IMR-90 (cell line): ENCODE measurements at regions not wholly inside any gene's neighbourhood (a gene's known extent, or its start where the extent isn't known, plus 50 kb on each side); places are given as distances from the start of the nearest gene placed in this dataset.

Experiments
- ATAC-seq: fragments of 200-7000 bp; cut with Tn5 transposase; 2 replicates; pipeline ENCODE4 v1.9.1; 2020; ENCODE audit warnings: low read depth, mild to moderate bottlenecking, moderate library complexity
- BruUV-seq: library from RNA; stranded (reverse); fragments of 400-500 nt; replicated peaks from 2 replicates; lab custom pipeline; 2021; lab: Mats Ljungman, UMichigan
- CTCF ChIA-PET: fragments of 300-600 bp; formaldehyde crosslinking; extraction: SDS; loops from one replicate; lab custom pipeline; 2021; ENCODE audit warnings: antibody characterized with exemption; lab: Yijun Ruan, JAX
- POLR2A ChIA-PET: fragments of 300-600 bp; sonication (Branson Sonifier 250); formaldehyde crosslinking; loops from one replicate; lab custom pipeline; 2022; ENCODE audit warnings: antibody characterized with exemption; ENCODE audit not compliant: unreplicated experiment; lab: Charles Lee
- DNase-seq: peaks from one replicate; pipeline ENCODE4 v3.0.0; 2013
- H2AFZ ChIP-seq: replicated peaks from 2 replicates; pipeline ENCODE3; 2013; ENCODE audit warnings: low read length, mild to moderate bottlenecking; ENCODE audit not compliant: poor library complexity
- H2AK5ac ChIP-seq: 2 replicates; pipeline ENCODE4 v1.6.1; 2013; ENCODE audit warnings: low read depth, low read length, inconsistent platforms
- H2AK9ac ChIP-seq: replicated peaks from 2 replicates; pipeline ENCODE3; 2013; ENCODE audit warnings: mild to moderate bottlenecking, low read depth, low read length, moderate library complexity; ENCODE audit not compliant: poor library complexity
- H2BK120ac ChIP-seq: 2 replicates; pipeline ENCODE4 v1.6.1; 2013; ENCODE audit warnings: low read depth, low read length, inconsistent platforms
- H2BK15ac ChIP-seq: 3 replicates; pipeline ENCODE4 v1.6.1; 2013; ENCODE audit warnings: low read depth, low read length, inconsistent platforms
- H2BK20ac ChIP-seq: 2 replicates; pipeline ENCODE4 v1.6.1; 2013; ENCODE audit warnings: low read depth, mild to moderate bottlenecking, inconsistent platforms, low read length, moderate library complexity
- H2BK5ac ChIP-seq: 2 replicates; pipeline ENCODE4 v1.6.1; 2013; ENCODE audit warnings: mild to moderate bottlenecking, low read depth, low read length, inconsistent platforms; ENCODE audit not compliant: poor library complexity, severe bottlenecking
- H3K14ac ChIP-seq: replicated peaks from 2 replicates; pipeline ENCODE4 v1.6.1; 2013; ENCODE audit warnings: low read depth, low read length, inconsistent platforms
- H3K18ac ChIP-seq: 2 replicates; pipeline ENCODE4 v1.6.1; 2013; ENCODE audit warnings: low read depth, low read length, control low read depth
- H3K23ac ChIP-seq: 2 replicates; pipeline ENCODE4 v1.6.1; 2013; ENCODE audit warnings: low read depth, low read length, inconsistent platforms
- H3K27ac ChIP-seq: 2 replicates; pipeline ENCODE4 v1.5.1; 2013; ENCODE audit warnings: mild to moderate bottlenecking, control low read depth, low read length; ENCODE audit not compliant: insufficient read depth
- H3K27me3 ChIP-seq: 2 replicates; pipeline ENCODE4 v1.6.1; 2013; ENCODE audit warnings: low read length; ENCODE audit not compliant: control insufficient read depth, insufficient read depth
- H3K36me3 ChIP-seq: 2 replicates; pipeline ENCODE4 v1.6.1; 2013; ENCODE audit warnings: low read length, mixed read lengths; ENCODE audit not compliant: control insufficient read depth, insufficient read depth
- H3K4ac ChIP-seq: 2 replicates; pipeline ENCODE4 v1.6.1; 2013; ENCODE audit warnings: low read depth, low read length, inconsistent platforms
- H3K4me1 ChIP-seq: 2 replicates; pipeline ENCODE4 v1.6.1; 2013; ENCODE audit warnings: low read length, mixed read lengths; ENCODE audit not compliant: control insufficient read depth, insufficient read depth
- H3K4me2 ChIP-seq: 2 replicates; pipeline ENCODE4 v1.6.1; 2013; ENCODE audit warnings: low read depth, mild to moderate bottlenecking, control low read depth, low read length, moderate library complexity
- H3K4me3 ChIP-seq: 2 replicates; pipeline ENCODE4 v1.5.1; 2013; ENCODE audit warnings: low read depth, mild to moderate bottlenecking, control low read depth, low read length, moderate library complexity; ENCODE audit not compliant: insufficient read depth
- H3K56ac ChIP-seq: 2 replicates; pipeline ENCODE4 v1.6.1; 2013; ENCODE audit warnings: low read length, inconsistent platforms; ENCODE audit not compliant: insufficient read depth; ENCODE audit errors: extremely low read depth
- H3K79me1 ChIP-seq, 2 experiments: 2 replicates each; pipeline ENCODE4 v1.6.1; 2013; ENCODE audit warnings: low read length in 2 of 2, inconsistent platforms in 1 of 2, low read depth in 1 of 2
- H3K9ac ChIP-seq: 2 replicates; pipeline ENCODE4 v1.6.1; 2013; ENCODE audit warnings: low read depth, low read length, control low read depth
- H3K9me1 ChIP-seq: 2 replicates; pipeline ENCODE4 v1.6.1; 2013; ENCODE audit warnings: low read length, inconsistent platforms; ENCODE audit not compliant: insufficient read depth
- H3K9me3 ChIP-seq: 2 replicates; pipeline ENCODE4 v1.6.1; 2013; ENCODE audit warnings: low read length; ENCODE audit not compliant: control insufficient read depth, insufficient read depth
- H4K20me1 ChIP-seq: 2 replicates; pipeline ENCODE4 v1.6.1; 2013; ENCODE audit warnings: low read length, inconsistent platforms; ENCODE audit not compliant: insufficient read depth
- H4K5ac ChIP-seq: 2 replicates; pipeline ENCODE4 v1.6.1; 2013; ENCODE audit warnings: mild to moderate bottlenecking, low read depth, low read length, control low read depth
- H4K8ac ChIP-seq, 2 experiments: 2 replicates each; pipeline ENCODE4 v1.6.1; 2013; ENCODE audit warnings: low read depth in 2 of 2, low read length in 2 of 2, control low read depth in 1 of 2, inconsistent platforms in 1 of 2
- H4K91ac ChIP-seq: 2 replicates; pipeline ENCODE4 v1.6.1; 2013; ENCODE audit warnings: low read depth, low read length, inconsistent platforms; ENCODE audit not compliant: insufficient read depth
- BHLHE40 ChIP-seq: fragments of 150-350 bp; IDR thresholded peaks from 2 replicates; pipeline ENCODE4 v1.6.1; 2016; ENCODE audit warnings: mild to moderate bottlenecking, low read depth, low read length
- CHD1 ChIP-seq: IDR thresholded peaks from 2 replicates; pipeline ENCODE4 v1.6.1; 2012; ENCODE audit warnings: low read depth, low read length, improper control_type of control experiment
- CTCF ChIP-seq: conservative IDR thresholded peaks from 2 replicates; pipeline ENCODE4 v1.5.1; 2012; ENCODE audit warnings: mild to moderate bottlenecking, low read depth, low read length, improper control_type of control experiment
- ELK1 ChIP-seq: fragments of 150-350 bp; IDR thresholded peaks from 2 replicates; pipeline ENCODE4 v1.6.1; 2016; ENCODE audit warnings: low read depth, mild to moderate bottlenecking, low read length, moderate library complexity, borderline replicate concordance
- FOS ChIP-seq: fragments of 150-350 bp; IDR thresholded peaks from 2 replicates; pipeline ENCODE4 v1.6.1; 2016; ENCODE audit warnings: low read depth, low read length
- MAFK ChIP-seq: IDR thresholded peaks from 2 replicates; pipeline ENCODE4 v1.6.1; 2012; ENCODE audit warnings: low read depth, low read length, improper control_type of control experiment
- MAZ ChIP-seq: IDR thresholded peaks from 2 replicates; pipeline ENCODE4 v1.6.1; 2012; ENCODE audit warnings: low read depth, mild to moderate bottlenecking, low read length, improper control_type of control experiment, moderate library complexity, borderline replicate concordance
- MXI1 ChIP-seq: IDR thresholded peaks from 2 replicates; pipeline ENCODE4 v1.6.1; 2012; ENCODE audit warnings: low read depth, mild to moderate bottlenecking, low read length, moderate library complexity, borderline replicate concordance
- POLR2A ChIP-seq: IDR thresholded peaks from 2 replicates; pipeline ENCODE4 v1.6.1; 2012; ENCODE audit warnings: mild to moderate bottlenecking, low read depth, low read length
- RAD21 ChIP-seq: IDR thresholded peaks from 2 replicates; pipeline ENCODE4 v1.6.1; 2012; ENCODE audit warnings: low read length, improper control_type of control experiment
- RCOR1 ChIP-seq: IDR thresholded peaks from 2 replicates; pipeline ENCODE4 v1.6.1; 2012; ENCODE audit warnings: mild to moderate bottlenecking, low read length, improper control_type of control experiment; ENCODE audit not compliant: insufficient replicate concordance
- RFX5 ChIP-seq: IDR thresholded peaks from 2 replicates; pipeline ENCODE4 v1.8.0; 2012; ENCODE audit warnings: low read depth, mild to moderate bottlenecking, low read length, moderate library complexity
- SMC3 ChIP-seq: fragments of 150-350 bp; IDR thresholded peaks from 2 replicates; pipeline ENCODE4 v1.6.1; 2016; ENCODE audit warnings: low read depth, mild to moderate bottlenecking, antibody characterized with exemption, low read length, moderate library complexity
- USF2 ChIP-seq: fragments of 150-350 bp; IDR thresholded peaks from 2 replicates; pipeline ENCODE4 v1.6.1; 2017; ENCODE audit warnings: mild to moderate bottlenecking, antibody characterized with exemption, low read length, low read depth
- WGBS, 2 experiments: methylation state at CpG; one replicate each; pipeline versions ENCODE4 v1.1.5 to v1.1.7; 2013; ENCODE audit warnings: missing lambda C conversion rate in 2 of 2; ENCODE audit not compliant: insufficient read length in 1 of 2; ENCODE audit errors: extremely low coverage in 2 of 2; 5-methylcytosine and 5-hydroxymethylcytosine counted together
- dilution Hi-C: fragments of 300-500 bp; cut with HindIII; formaldehyde crosslinking; loops from one replicate; pipeline ENCODE4 v1.14.3; 2018; ENCODE audit warnings: low sequenced_read_pairs; ENCODE audit not compliant: unreplicated experiment
- in situ Hi-C: fragments of 300-500 bp; cut with MboI; formaldehyde crosslinking; loops from 3 replicates; pipeline ENCODE4 v1.14.3; 2019; ENCODE audit warnings: low sequenced_read_pairs, inconsistent platforms, mixed read lengths
- intact Hi-C: fragments of 100-400 bp; cut with micrococcal nuclease; formaldehyde crosslinking; loops from 2 replicates; pipeline ENCODE4 v1.10.0; 2022

- Histone ChIP-seq H3K56ac (no peak overlapping the region), H3K27me3 (no peaks in the 10 kb centered on the region), H3K23ac (no peak overlapping the region), H3K9ac (no peak overlapping the region), H2AFZ (no peak overlapping the region), H2AK5ac (no peak overlapping the region), H3K4ac (no peak overlapping the region), H2BK15ac (no peak overlapping the region), H2AK9ac (no peak overlapping the region), H3K14ac (no peak overlapping the region), H3K4me3 (no peak overlapping the region), H3K9me1 (no peaks in the 10 kb centered on the region), H3K36me3 (no peaks in the 10 kb centered on the region), H2BK5ac (no peak overlapping the region), H4K5ac (no peak overlapping the region), H4K8ac (no peak overlapping the region), H2BK120ac (no peak overlapping the region), H4K91ac (no peak overlapping the region), H4K20me1 (no peaks in the 10 kb centered on the region), H3K4me1 (no peaks in the 10 kb centered on the region), H3K18ac (no peak overlapping the region), H2BK20ac (no peak overlapping the region), H3K27ac (no peak overlapping the region), H3K9me3 (no peaks in the 10 kb centered on the region), H3K79me1 (no peaks in the 10 kb centered on the region), H3K4me2 (no peak overlapping the region)
- TF ChIP-seq CTCF, result no peak
- no peak for TF ChIP-seq BHLHE40
- TF ChIP-seq CHD1, result no peak
- no peak for TF ChIP-seq RAD21
- TF ChIP-seq MAZ, result no peak
- no peak for TF ChIP-seq USF2
- no peak for TF ChIP-seq MXI1
- TF ChIP-seq POLR2A, result no peak
- no peak for TF ChIP-seq MAFK
- no peak for TF ChIP-seq FOS
- no peak for TF ChIP-seq RFX5
- no peak for TF ChIP-seq SMC3
- no peak for TF ChIP-seq ELK1
- no peak for TF ChIP-seq RCOR1
- ChIA-PET CTCF (no interaction called here), POLR2A (no interaction called here)
- no peak for ATAC-seq
- intact Hi-C loops (no loop called here), dilution Hi-C loops (no loop called here), in situ Hi-C loops (no loop called here)
- no TSS peak for BruUV-seq
- no peak for DNase-seq
- WGBS, 2 experiments, result no CpG with 5 or more reads among the region's 2 CpGs
Measured at GRCh38 chr4:163611784-163612445, 117.4 kb downstream of the TMA16 start.
